ENCODE measurements at regions not wholly inside any gene's neighbourhood (a gene's known extent, or its start where the extent isn't known, plus 50 kb on each side); places are given as distances from the start of the nearest gene placed in this dataset.

- TF ChIP-seq REST (IDR thresholded peaks at IDR 0.05; ENCODE audit: unreplicated experiment) = no peak
Observed at GRCh38 chr4:20639346-20639745, 60.9 kb upstream of the PACRGL start (continued).

GRCh38 chr4:20640989-20641388 is 59.3 kb upstream of the PACRGL start:
- Histone ChIP-seq H2AFZ (no peak overlapping the region), H3K27ac (ENCODE audit: low read depth) (no peak overlapping the region), H3K36me3 (ENCODE audit: insufficient read depth) (no peaks in the 10 kb centered on the region), H3K79me2 (replicated peaks; ENCODE audit: insufficient read depth) (no peaks in the 10 kb centered on the region), H3K4me3 (no peak overlapping the region), H3K4me1 (ENCODE audit: insufficient read depth) (no peaks in the 10 kb centered on the region), H3K4me2 (no peak overlapping the region), H3F3A (replicated peaks; ENCODE audit: low read depth) (no peaks in the 10 kb centered on the region), H4K20me1 (replicated peaks; ENCODE audit: insufficient read depth) (no peaks in the 10 kb centered on the region), H3K27me3 (ENCODE audit: insufficient read depth) (no peaks in the 10 kb centered on the region), H3K9me2 (ENCODE audit: insufficient read depth) (no peaks in the 10 kb centered on the region; the same call in 1 of the 2 replicates)
- Mint-ChIP-seq H3K36me3 (ENCODE audit: low read depth) (peaks cover 4% of the 10 kb centered on the region; the same call in 2 of the 3 replicates), H3K4me1 (no peaks in the 10 kb centered on the region), H3K9me3 (peaks cover 8% of the 10 kb centered on the region; the same call in 2 of the 3 replicates), H3K4me3 (no peak overlapping the region), H3K27me3 (ENCODE audit: insufficient read depth, low read depth, poor library complexity) (no peaks in the 10 kb centered on the region), H3K27ac (no peak overlapping the region)
- DNase-seq (ENCODE audit: low spot score) (no peak), ATAC-seq (no peak)
- TF ChIP-seq CREB1 (CRISPR knock-in tag; IDR thresholded peaks at IDR 0.05; ENCODE audit: low read depth) = no peak
- no peak for TF ChIP-seq ZNF331 (CRISPR knock-in tag; IDR thresholded peaks at IDR 0.05; ENCODE audit: low read depth)
- TF ChIP-seq EZH2 (IDR thresholded peaks at IDR 0.05; ENCODE audit: low read depth, unreplicated experiment) = no peak
- no peak for TF ChIP-seq ZNF114 (CRISPR knock-in tag; IDR thresholded peaks at IDR 0.05)
- no peak for TF ChIP-seq CTCF (conservative IDR thresholded peaks at IDR 0.05; ENCODE audit: low read depth in 2 of 2)
- no peak for TF ChIP-seq REST (IDR thresholded peaks at IDR 0.05; ENCODE audit: unreplicated experiment)
- TF ChIP-seq NANOG (IDR thresholded peaks at IDR 0.05; ENCODE audit: borderline replicate concordance) = no peak
- TF ChIP-seq STAT1 (IDR thresholded peaks at IDR 0.05; ENCODE audit: unreplicated experiment) = no peak
- no peak for TF ChIP-seq JUNB (IDR thresholded peaks at IDR 0.05; ENCODE audit: unreplicated experiment)
- TF ChIP-seq ZNF462 (CRISPR knock-in tag; IDR thresholded peaks at IDR 0.05) = no peak

Data from GM23338 (cell line).